ENCODE measurements at regions not wholly inside any gene's neighbourhood (a gene's known extent, or its start where the extent isn't known, plus 50 kb on each side); places are given as distances from the start of the nearest gene placed in this dataset.

DNA sequence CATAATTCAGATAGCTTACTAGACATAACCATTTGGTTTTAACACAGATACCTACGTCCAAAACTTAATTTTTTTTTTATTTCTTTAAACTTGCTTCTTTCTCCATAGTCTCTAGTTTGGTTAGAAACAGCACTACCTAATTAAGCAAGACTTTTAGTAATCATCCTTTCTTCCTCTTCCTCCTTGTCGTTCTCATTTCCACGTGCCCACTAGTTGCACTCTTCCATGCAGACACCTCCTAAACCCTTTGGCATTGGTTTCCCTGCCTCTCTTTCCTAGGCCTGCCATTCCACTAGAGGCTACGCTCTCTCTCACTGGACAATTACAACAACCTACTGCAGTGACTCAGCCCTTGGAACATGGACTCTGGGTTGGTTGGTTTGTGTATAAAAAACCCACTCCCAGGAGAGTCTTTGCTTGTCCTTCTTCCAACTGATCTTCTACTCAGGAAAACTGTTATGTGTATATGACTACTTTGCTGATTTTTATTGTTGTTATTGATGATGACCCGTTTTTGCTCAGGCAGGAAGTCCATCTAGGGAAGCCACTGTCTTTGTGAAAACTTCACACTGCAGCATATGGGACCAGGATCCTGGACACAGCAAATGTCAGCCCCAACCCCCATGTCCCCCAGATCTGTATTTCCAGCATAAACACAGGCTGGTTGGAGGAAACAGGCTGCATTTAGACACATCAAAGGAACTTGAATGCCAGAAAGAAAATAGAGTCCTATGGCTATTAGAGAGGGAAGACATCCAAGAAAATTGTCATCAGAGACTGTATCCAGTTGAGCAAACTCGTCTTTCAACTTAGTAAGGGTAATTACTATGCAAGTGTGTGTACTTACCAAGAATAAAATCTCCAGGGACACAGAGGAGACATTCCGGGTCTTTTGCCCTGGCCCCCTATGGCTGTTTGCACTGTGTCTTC lies 503.2 kb downstream of the GADD45G start (continued):
- TF ChIP-seq, protein P1, sequence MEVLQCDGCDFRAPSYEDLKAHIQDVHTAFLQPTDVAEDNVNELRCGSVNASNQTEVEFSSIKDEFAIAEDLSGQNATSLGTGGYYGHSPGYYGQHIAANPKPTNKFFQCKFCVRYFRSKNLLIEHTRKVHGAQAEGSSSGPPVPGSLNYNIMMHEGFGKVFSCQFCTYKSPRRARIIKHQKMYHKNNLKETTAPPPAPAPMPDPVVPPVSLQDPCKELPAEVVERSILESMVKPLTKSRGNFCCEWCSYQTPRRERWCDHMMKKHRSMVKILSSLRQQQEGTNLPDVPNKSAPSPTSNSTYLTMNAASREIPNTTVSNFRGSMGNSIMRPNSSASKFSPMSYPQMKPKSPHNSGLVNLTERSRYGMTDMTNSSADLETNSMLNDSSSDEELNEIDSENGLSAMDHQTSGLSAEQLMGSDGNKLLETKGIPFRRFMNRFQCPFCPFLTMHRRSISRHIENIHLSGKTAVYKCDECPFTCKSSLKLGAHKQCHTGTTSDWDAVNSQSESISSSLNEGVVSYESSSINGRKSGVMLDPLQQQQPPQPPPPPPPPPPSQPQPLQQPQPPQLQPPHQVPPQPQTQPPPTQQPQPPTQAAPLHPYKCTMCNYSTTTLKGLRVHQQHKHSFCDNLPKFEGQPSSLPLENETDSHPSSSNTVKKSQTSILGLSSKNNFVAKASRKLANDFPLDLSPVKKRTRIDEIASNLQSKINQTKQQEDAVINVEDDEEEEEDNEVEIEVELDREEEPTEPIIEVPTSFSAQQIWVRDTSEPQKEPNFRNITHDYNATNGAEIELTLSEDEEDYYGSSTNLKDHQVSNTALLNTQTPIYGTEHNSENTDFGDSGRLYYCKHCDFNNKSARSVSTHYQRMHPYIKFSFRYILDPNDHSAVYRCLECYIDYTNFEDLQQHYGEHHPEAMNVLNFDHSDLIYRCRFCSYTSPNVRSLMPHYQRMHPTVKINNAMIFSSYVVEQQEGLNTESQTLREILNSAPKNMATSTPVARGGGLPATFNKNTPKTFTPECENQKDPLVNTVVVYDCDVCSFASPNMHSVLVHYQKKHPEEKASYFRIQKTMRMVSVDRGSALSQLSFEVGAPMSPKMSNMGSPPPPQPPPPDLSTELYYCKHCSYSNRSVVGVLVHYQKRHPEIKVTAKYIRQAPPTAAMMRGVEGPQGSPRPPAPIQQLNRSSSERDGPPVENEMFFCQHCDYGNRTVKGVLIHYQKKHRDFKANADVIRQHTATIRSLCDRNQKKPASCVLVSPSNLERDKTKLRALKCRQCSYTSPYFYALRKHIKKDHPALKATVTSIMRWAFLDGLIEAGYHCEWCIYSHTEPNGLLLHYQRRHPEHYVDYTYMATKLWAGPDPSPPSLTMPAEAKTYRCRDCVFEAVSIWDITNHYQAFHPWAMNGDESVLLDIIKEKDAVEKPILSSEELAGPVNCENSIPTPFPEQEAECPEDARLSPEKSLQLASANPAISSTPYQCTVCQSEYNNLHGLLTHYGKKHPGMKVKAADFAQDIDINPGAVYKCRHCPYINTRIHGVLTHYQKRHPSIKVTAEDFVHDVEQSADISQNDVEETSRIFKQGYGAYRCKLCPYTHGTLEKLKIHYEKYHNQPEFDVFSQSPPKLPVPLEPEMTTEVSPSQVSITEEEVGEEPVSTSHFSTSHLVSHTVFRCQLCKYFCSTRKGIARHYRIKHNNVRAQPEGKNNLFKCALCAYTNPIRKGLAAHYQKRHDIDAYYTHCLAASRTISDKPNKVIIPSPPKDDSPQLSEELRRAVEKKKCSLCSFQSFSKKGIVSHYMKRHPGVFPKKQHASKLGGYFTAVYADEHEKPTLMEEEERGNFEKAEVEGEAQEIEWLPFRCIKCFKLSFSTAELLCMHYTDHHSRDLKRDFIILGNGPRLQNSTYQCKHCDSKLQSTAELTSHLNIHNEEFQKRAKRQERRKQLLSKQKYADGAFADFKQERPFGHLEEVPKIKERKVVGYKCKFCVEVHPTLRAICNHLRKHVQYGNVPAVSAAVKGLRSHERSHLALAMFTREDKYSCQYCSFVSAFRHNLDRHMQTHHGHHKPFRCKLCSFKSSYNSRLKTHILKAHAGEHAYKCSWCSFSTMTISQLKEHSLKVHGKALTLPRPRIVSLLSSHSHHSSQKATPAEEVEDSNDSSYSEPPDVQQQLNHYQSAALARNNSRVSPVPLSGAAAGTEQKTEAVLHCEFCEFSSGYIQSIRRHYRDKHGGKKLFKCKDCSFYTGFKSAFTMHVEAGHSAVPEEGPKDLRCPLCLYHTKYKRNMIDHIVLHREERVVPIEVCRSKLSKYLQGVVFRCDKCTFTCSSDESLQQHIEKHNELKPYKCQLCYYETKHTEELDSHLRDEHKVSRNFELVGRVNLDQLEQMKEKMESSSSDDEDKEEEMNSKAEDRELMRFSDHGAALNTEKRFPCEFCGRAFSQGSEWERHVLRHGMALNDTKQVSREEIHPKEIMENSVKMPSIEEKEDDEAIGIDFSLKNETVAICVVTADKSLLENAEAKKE (CRISPR knock-in tag; IDR thresholded peaks at IDR 0.05): no peak
- TF ChIP-seq EZH2 (IDR thresholded peaks at IDR 0.05; ENCODE audit: low read depth, unreplicated experiment): no peak
- no peak for TF ChIP-seq ZNF331 (CRISPR knock-in tag; IDR thresholded peaks at IDR 0.05; ENCODE audit: low read depth)
- no peak for TF ChIP-seq POLR2AphosphoS5 (IDR thresholded peaks at IDR 0.05; ENCODE audit: low read depth)
- TF ChIP-seq CREB1 (CRISPR knock-in tag; IDR thresholded peaks at IDR 0.05; ENCODE audit: low read depth): no peak
- TF ChIP-seq NANOG (IDR thresholded peaks at IDR 0.05; ENCODE audit: borderline replicate concordance): no peak
- TF ChIP-seq STAT1 (IDR thresholded peaks at IDR 0.05; ENCODE audit: unreplicated experiment): no peak
- TF ChIP-seq, protein P2, sequence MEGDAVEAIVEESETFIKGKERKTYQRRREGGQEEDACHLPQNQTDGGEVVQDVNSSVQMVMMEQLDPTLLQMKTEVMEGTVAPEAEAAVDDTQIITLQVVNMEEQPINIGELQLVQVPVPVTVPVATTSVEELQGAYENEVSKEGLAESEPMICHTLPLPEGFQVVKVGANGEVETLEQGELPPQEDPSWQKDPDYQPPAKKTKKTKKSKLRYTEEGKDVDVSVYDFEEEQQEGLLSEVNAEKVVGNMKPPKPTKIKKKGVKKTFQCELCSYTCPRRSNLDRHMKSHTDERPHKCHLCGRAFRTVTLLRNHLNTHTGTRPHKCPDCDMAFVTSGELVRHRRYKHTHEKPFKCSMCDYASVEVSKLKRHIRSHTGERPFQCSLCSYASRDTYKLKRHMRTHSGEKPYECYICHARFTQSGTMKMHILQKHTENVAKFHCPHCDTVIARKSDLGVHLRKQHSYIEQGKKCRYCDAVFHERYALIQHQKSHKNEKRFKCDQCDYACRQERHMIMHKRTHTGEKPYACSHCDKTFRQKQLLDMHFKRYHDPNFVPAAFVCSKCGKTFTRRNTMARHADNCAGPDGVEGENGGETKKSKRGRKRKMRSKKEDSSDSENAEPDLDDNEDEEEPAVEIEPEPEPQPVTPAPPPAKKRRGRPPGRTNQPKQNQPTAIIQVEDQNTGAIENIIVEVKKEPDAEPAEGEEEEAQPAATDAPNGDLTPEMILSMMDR (conservative IDR thresholded peaks at IDR 0.05; ENCODE audit: low read depth in 2 of 2): no peak

Data from GM23338 (cell line).